ENCODE measurements at regions not wholly inside any gene's neighbourhood (a gene's known extent, or its start where the extent isn't known, plus 50 kb on each side); places are given as distances from the start of the nearest gene placed in this dataset.

DNA sequence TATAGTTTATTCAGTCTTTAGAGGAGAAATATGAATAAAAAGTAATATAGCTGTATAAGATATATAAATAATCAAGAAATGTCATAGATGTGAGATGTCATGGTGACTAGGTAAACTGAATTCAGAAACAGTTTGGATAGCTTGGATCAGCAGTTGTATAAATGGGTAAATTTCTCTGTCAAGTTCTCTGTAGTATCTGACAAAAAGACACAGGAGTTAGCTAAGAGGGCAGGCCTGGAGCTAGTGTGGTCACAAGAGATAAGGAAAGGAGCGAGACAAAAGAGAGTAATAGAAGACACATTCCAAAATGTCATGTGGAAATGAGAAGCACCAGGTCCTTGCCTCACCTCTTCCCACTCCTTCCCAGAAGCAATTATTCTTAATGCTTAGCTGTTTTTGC is 349.0 kb downstream of the LMO7 start:
- no peaks in the 10 kb centered on the region for H3K36me3 Mint-ChIP-seq (ENCODE audit: low read depth, unreplicated experiment)
- Histone ChIP-seq H2AFZ (ENCODE audit: low read depth, low read length) (no peak overlapping the region), H4K20me1 (ENCODE audit: insufficient read depth, low read length) (no peaks in the 10 kb centered on the region), H3K27ac (ENCODE audit: low read depth, low read length) (no peak overlapping the region), H3K36me3 (ENCODE audit: insufficient read depth, low read length) (no peaks in the 10 kb centered on the region), H3K4me1 (ENCODE audit: insufficient read depth, low read length) (no peaks in the 10 kb centered on the region), H3K4me2 (ENCODE audit: low read length) (no peak overlapping the region), H3K9me3 (ENCODE audit: insufficient read depth, low read depth, low read length) (no peaks in the 10 kb centered on the region), H3K27me3 (ENCODE audit: insufficient read depth, low read length) (no peaks in the 10 kb centered on the region), H3K4me3 (ENCODE audit: insufficient read depth, low read depth, low read length) (no peak overlapping the region), H3K79me2 (ENCODE audit: insufficient read depth, low read length) (no peaks in the 10 kb centered on the region), H3K9ac (ENCODE audit: low read length) (no peak overlapping the region)
- H3K27me3 Mint-ChIP-seq (ENCODE audit: low read depth, unreplicated experiment): no peaks in the 10 kb centered on the region
- TF ChIP-seq EZH2 (IDR thresholded peaks at IDR 0.05; ENCODE audit: insufficient read depth, low read length) (no peak), CTCF (IDR thresholded peaks at IDR 0.05; ENCODE audit: insufficient read depth, low read depth, low read length) (no peak)
- peaks cover 2% of the 10 kb centered on the region for H3K4me1 Mint-ChIP-seq (ENCODE audit: low read depth, unreplicated experiment)
- H3K27ac Mint-ChIP-seq (ENCODE audit: unreplicated experiment): no peak overlapping the region
- no peak overlapping the region for H3K4me3 Mint-ChIP-seq (ENCODE audit: unreplicated experiment)
- no peak for DNase-seq (ENCODE audit: low read depth)
- H3K9me3 Mint-ChIP-seq (ENCODE audit: unreplicated experiment): peaks cover 8% of the 10 kb centered on the region
- no peak for FAIRE-seq

DNA sequence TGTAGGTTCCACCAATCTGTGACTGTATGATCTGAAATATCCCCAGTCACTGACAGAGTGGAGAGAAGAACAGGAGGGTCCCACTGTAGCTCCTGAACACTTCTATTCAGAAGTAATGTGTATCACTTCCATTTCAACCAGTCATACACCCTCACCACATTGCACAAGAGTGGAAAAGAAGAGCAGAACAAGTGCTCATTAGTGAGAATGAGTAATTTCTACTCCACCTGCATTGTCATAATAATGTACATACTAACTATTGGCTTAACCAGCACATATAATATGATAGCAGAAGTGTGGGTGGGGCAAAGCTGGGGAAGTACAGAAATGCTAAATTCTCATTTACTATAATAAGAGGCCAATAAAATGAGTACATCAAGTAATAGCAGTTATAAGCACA is 342.7 kb downstream of the LMO7 start:
- Histone ChIP-seq H3K4me3 (ENCODE audit: insufficient read depth, low read depth, low read length) (no peak overlapping the region), H3K9ac (ENCODE audit: low read length) (no peak overlapping the region), H3K27me3 (ENCODE audit: insufficient read depth, low read length) (no peaks in the 10 kb centered on the region), H2AFZ (ENCODE audit: low read depth, low read length) (no peak overlapping the region), H3K9me3 (ENCODE audit: insufficient read depth, low read depth, low read length) (no peaks in the 10 kb centered on the region), H4K20me1 (ENCODE audit: insufficient read depth, low read length) (no peaks in the 10 kb centered on the region), H3K36me3 (ENCODE audit: insufficient read depth, low read length) (no peaks in the 10 kb centered on the region), H3K4me2 (ENCODE audit: low read length) (no peak overlapping the region), H3K4me1 (ENCODE audit: insufficient read depth, low read length) (no peaks in the 10 kb centered on the region), H3K27ac (ENCODE audit: low read depth, low read length) (no peak overlapping the region), H3K79me2 (ENCODE audit: insufficient read depth, low read length) (no peaks in the 10 kb centered on the region)
- FAIRE-seq (no peak), DNase-seq (ENCODE audit: low read depth) (no peak)
- no peaks in the 10 kb centered on the region for H3K9me3 Mint-ChIP-seq (ENCODE audit: unreplicated experiment)
- TF ChIP-seq CTCF (IDR thresholded peaks at IDR 0.05; ENCODE audit: insufficient read depth, low read depth, low read length) (no peak), EZH2 (IDR thresholded peaks at IDR 0.05; ENCODE audit: insufficient read depth, low read length) (no peak)
- H3K4me1 Mint-ChIP-seq (ENCODE audit: low read depth, unreplicated experiment): no peaks in the 10 kb centered on the region
- no peaks in the 10 kb centered on the region for H3K36me3 Mint-ChIP-seq (ENCODE audit: low read depth, unreplicated experiment)
- no peak overlapping the region for H3K4me3 Mint-ChIP-seq (ENCODE audit: unreplicated experiment)
- H3K27me3 Mint-ChIP-seq (ENCODE audit: low read depth, unreplicated experiment): no peaks in the 10 kb centered on the region
- no peak overlapping the region for H3K27ac Mint-ChIP-seq (ENCODE audit: unreplicated experiment)

DNA sequence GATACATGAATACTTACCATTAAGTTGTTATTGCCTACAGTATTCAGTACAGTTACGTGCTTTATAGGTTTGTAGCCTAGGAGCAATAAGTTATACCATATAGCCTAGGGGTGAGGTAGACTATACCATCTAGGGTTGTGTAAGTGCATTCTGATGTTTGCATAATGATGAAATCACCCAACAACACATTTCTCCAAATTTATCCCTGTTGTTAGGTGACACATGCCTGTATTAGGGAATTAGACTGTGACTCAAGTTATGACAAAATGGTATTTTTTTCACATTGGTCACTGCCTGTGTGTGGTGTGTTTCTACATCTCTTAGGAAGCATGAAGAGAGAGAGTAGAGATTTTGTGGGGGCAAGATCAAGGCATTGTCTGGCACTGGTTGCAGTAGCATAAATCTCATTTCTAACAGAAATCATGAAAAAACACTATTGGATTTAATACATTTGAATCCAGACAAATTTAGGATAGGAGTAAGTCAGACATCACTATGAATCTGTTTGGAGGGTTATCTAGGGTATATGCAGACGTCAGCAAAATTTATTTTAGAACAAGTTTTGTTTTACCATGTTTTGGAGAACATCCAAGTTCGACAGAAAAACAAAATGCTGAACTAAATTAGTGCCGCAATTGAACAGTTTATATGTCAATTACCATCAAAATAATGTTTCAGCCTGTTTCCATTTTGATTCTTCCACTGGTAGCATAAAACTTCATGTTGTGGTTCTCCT is 332.1 kb downstream of the LMO7 start:
- no peak for DNase-seq (ENCODE audit: low read depth)
- no peak for FAIRE-seq
- H2AFZ ChIP-seq (ENCODE audit: low read depth, low read length): no peak overlapping the region
- no peaks in the 10 kb centered on the region for H4K20me1 ChIP-seq (ENCODE audit: insufficient read depth, low read length)
- Mint-ChIP-seq H3K36me3 (ENCODE audit: low read depth, unreplicated experiment) (no peaks in the 10 kb centered on the region), H3K27me3 (ENCODE audit: low read depth, unreplicated experiment) (no peaks in the 10 kb centered on the region), H3K4me1 (ENCODE audit: low read depth, unreplicated experiment) (peaks cover 5% of the 10 kb centered on the region), H3K4me3 (ENCODE audit: unreplicated experiment) (no peak overlapping the region), H3K9me3 (ENCODE audit: unreplicated experiment) (no peaks in the 10 kb centered on the region), H3K27ac (ENCODE audit: unreplicated experiment) (no peak overlapping the region)
- no peaks in the 10 kb centered on the region for H3K36me3 ChIP-seq (ENCODE audit: insufficient read depth, low read length)
- no peaks in the 10 kb centered on the region for H3K9me3 ChIP-seq (ENCODE audit: insufficient read depth, low read depth, low read length)
- no peaks in the 10 kb centered on the region for H3K27me3 ChIP-seq (ENCODE audit: insufficient read depth, low read length)
- H3K27ac ChIP-seq (ENCODE audit: low read depth, low read length): no peak overlapping the region
- no peak overlapping the region for H3K4me3 ChIP-seq (ENCODE audit: insufficient read depth, low read depth, low read length)
- H3K4me1 ChIP-seq (ENCODE audit: insufficient read depth, low read length): no peaks in the 10 kb centered on the region
- no peaks in the 10 kb centered on the region for H3K79me2 ChIP-seq (ENCODE audit: insufficient read depth, low read length)
- TF ChIP-seq CTCF (IDR thresholded peaks at IDR 0.05; ENCODE audit: insufficient read depth, low read depth, low read length): no peak
- TF ChIP-seq EZH2 (IDR thresholded peaks at IDR 0.05; ENCODE audit: insufficient read depth, low read length): no peak
- no peak overlapping the region for H3K9ac ChIP-seq (ENCODE audit: low read length)
- H3K4me2 ChIP-seq (ENCODE audit: low read length): no peak overlapping the region
